ENCODE measurements at regions not wholly inside any gene's neighbourhood (a gene's known extent, or its start where the extent isn't known, plus 50 kb on each side); places are given as distances from the start of the nearest gene placed in this dataset.

DNA sequence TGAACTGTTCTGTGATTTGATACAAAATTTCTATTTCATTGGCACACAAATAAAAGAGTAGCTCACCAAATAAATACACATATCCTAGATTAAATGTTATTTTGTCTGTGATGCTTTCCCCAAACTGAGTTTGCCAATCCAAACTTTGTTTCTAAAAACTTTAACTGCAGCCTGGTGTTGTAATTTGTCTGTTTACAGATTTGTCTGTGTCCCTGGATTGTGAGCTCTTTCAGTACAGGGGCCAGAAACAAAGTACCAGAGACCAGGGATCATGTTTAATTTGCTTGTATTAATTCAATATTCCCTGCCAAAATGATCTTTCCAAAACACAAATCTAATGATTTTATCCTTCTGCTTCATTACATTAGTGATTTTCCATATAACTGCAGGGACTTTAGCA, 1044.6 kb upstream of the GJE1 start:
- DNase-seq (ENCODE audit: low read depth): no peak

- no peak for DNase-seq (ENCODE audit: low read depth)
Measured at GRCh38 chr6:141077355-141078333, 1055.1 kb upstream of the GJE1 start.

- no peak for DNase-seq (ENCODE audit: low read depth)
Measured at GRCh38 chr6:141057761-141058160, 1075.0 kb upstream of the GJE1 start.

GRCh38 chr6:141056945-141057625, 1075.6 kb upstream of the GJE1 start:
- no peak for DNase-seq (ENCODE audit: low read depth)

GRCh38 chr6:141050471-141050870, 1082.3 kb upstream of the GJE1 start:
- DNase-seq (ENCODE audit: low read depth): no peak

DNA sequence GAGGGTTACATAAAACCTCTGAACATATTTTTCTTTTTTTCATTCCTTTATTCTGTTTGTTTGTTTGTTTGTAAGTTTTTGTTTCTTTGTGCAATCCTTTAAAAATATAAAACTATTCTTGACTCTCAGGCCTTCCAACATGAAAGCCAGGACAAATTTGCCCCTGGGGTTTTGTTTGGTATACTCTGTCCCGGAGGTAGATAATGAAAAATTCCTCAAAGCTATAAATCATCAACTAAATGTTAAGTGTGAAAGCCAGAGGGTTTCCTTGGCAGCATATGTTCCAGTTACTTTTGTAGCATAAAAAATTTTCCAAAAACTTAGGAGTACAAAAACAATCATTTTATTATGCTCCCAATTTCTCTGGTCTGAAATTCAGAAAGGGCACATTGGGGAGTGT, 1084.3 kb upstream of the GJE1 start:
- no peak for DNase-seq (ENCODE audit: low read depth)

GRCh38 chr6:141046496-141046895, 1086.2 kb upstream of the GJE1 start:
- peak; percentile 9 for DNase-seq (ENCODE audit: low read depth)

DNA sequence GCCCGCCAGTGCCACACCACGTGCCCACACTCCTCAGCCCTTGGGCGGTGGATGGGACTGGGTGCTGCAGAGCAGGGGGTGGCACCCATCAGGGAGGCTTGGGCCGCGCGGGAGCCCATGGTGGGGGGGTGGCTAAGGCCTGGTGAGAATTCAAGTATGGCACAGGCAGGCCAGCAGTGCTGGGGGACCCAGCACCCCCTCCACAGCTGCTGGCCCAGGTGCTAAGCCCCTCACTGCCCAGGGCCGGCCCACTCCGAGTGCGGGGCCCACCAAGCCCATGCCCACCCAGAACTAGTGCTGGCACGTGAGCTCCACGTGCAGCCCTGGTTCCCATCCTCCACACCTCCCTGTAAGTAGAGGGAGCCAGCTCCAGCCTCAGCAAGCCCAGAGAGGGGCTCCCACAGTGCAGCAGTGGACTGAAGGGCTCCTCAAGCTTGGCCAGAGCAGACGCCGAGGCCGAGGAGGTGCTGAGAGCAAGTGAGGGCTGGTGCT, 1091.1 kb upstream of the GJE1 start:
- DNase-seq (ENCODE audit: low read depth): no peak

DNA sequence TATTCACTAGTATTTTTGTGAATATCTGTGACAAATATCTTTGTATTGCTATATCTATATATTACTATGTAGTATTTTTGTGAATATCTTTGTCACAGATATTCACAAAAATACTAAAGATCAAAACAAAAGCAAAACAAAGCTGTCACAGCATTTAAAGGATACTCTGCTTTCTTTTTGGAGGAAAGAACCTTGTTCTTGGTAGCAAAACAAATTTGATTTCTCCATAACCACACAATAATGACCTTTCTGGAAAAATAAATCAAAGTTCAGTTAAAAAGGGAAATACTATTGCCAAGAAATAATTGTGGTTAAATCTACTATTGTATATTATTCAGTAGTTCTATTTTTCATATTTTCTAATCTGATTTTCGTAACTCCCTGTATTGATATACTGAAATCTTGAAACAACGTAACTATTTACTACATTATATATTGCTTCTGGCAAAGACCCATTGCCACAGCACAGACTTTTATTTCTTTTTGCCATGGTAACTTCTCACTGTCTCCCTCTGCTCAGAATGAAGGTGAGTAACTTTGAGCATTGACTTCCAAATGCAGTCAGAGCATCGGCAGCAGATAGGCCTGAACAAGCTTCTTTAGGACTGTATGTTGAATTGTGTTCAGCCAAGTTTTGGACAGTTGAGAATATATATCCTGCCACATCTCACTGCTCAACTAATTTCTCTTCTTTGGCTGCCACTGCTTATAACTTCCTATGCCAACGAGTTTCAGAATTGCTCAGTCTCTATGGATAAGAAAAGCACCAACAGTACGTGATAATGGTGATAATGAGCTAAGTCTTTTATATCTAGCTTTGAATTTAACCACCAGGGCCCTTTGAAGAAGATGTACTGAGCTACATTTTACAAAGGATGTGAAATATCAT, 1097.2 kb upstream of the GJE1 start:
- no peak for DNase-seq (ENCODE audit: low read depth)

GRCh38 chr6:141033101-141033500, 1099.6 kb upstream of the GJE1 start:
- DNase-seq (ENCODE audit: low read depth): no peak

DNA sequence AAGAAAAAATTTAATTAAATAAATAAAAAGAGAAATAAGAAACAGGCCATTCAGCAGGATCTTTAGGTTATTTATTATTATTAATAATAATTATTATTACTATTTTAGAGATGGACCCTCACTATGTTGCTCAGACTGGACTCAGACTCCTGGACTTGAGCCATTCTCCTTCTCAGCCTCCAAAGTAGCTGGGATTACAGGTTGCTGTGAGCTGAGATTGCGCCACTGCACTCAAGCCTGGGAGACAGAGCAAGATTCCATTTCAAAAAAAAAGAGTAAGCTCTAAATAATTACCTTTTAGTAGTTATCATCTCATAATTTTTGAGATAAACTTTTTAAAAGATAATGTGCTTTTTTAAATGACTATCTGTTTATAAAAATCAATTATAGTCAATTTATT, 1102.8 kb upstream of the GJE1 start:
- DNase-seq (ENCODE audit: low read depth): no peak

GRCh38 chr6:141028791-141029280, 1103.9 kb upstream of the GJE1 start:
- DNase-seq (ENCODE audit: low read depth): no peak

- no peak for DNase-seq (ENCODE audit: low read depth)
Measured at GRCh38 chr6:141026504-141026903, 1106.2 kb upstream of the GJE1 start.

DNA sequence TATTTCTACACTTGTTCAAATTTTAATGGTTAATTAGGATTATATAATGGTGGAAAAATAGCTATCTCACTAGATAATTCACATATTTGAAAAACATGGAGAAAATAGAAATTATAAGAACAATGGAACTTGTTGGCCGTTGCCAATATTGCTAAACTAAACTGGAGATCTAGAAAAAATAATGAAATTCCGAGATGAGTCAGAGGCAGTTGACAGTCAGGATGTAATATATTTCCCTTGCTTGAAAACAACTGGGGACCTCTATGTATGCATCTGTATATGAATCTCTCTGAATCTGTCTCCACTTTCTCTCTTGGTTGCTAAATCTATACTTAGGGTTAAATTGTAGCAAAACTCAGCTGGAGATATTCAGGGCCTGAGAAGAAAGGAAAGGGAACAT, 1108.2 kb upstream of the GJE1 start:
- DNase-seq (ENCODE audit: low read depth): no peak

DNA sequence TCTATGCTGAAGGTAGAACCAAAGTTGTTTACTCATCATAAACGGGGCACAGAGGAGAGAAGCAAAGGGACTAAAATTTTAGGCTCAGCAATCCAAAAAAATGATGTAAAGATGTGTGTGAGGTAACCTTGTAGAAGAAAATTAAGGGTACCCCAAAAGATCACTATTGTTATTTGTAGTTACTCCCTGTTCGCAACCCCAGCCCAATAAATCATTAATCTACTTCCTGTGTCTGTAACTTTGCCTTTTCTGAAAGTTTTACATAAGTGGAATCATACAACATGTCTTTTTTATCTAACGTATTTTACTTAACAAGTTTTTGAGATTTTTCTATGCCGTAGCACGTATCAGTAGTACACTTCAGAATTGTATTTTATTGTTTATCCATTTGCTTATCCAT, 1114.8 kb upstream of the GJE1 start:
- DNase-seq (ENCODE audit: low read depth): no peak

- DNase-seq (ENCODE audit: low read depth): no peak
Measured at GRCh38 chr6:141000917-141001316, 1131.8 kb upstream of the GJE1 start.

DNA sequence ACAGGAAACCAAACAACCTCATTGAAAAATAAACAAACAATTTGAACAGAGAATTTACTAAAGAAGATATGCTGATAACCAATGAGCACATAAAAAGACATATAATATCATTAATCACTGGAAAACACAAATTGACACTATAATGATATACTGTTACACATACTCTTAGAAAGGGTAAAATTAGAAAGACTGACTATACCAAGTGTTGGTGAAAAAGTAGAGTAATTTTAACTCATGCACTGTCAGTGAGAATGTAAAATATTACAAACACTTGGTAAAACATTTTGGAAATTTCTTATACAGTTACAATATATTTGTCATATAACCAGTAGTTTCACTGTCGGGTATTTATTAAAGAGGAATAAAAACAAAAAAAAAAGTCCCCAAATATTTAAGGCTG, 1139.2 kb upstream of the GJE1 start:
- DNase-seq (ENCODE audit: low read depth): no peak

- DNase-seq (ENCODE audit: low read depth): no peak
Measured at GRCh38 chr6:140992678-140993077, 1140.0 kb upstream of the GJE1 start.

DNA sequence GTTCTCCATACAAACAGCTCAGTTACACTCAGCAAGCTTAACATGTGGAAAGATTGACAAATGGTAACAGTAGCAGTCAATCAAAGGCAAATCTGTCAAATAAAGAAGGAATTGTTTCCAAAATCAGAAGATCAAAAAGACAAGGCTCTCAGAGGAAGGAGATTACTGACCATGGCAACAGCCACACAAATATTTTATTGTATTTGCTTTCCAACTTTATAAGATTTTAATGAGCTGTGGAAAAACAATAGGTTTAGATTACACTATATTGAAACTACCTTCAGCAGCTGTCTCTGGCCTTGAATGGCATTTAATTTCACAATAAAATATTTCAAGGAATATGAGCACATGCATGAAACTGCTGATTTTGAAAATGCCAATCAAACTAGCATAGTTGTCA, 1143.9 kb upstream of the GJE1 start:
- DNase-seq (ENCODE audit: low read depth): no peak

- no peak for DNase-seq (ENCODE audit: low read depth)
Measured at GRCh38 chr6:140987364-140988155, 1145.2 kb upstream of the GJE1 start.

DNA sequence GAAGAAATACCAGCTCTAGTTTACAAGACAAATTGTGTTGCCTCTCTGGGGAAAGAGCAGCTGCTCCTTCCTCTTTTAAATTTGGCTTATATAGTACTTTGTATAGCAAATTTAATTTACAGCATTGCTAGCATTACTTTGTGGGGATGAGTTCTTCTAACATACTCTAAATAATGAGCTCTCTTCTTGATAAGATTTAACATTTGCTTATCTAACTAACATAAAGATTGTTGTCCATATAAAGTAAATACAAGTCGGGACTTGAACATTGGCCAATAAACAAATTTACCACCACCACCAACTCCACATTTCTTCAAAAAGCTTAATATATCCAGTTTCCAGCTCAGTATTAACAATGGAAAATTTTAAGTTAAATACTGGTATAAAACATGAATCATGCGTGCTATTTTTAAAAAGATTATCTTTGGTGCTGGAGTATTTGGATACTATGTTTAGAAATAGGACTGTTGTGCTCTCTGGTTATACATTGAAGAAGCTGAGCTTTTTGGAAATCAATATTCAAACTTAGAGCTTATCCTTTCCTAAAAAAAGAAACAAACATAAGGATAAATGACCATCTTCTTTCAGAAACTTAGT, 1146.9 kb upstream of the GJE1 start:
- no peak for DNase-seq (ENCODE audit: low read depth)
